ENCODE measurements at regions not wholly inside any gene's neighbourhood (a gene's known extent, or its start where the extent isn't known, plus 50 kb on each side); places are given as distances from the start of the nearest gene placed in this dataset.

- no peak for TF ChIP-seq POLR2A (IDR thresholded peaks at IDR 0.05)
- no peak for TF ChIP-seq POLR2AphosphoS5 (IDR thresholded peaks at IDR 0.05)
Observed at GRCh38 chrX:9354918-9355317, 109.9 kb upstream of the TBL1X start.
